ENCODE measurements at regions not wholly inside any gene's neighbourhood (a gene's known extent, or its start where the extent isn't known, plus 50 kb on each side); places are given as distances from the start of the nearest gene placed in this dataset.
"Not testable (repeated sequence)": the region's sequence is repeated elsewhere in the genome, so short reads cannot be mapped to it uniquely, and the experiment has no call there.

- DNase-seq: no peak
Observed at GRCh38 chr2:238771218-238771617, 76.7 kb upstream of the TWIST2 start.

DNA sequence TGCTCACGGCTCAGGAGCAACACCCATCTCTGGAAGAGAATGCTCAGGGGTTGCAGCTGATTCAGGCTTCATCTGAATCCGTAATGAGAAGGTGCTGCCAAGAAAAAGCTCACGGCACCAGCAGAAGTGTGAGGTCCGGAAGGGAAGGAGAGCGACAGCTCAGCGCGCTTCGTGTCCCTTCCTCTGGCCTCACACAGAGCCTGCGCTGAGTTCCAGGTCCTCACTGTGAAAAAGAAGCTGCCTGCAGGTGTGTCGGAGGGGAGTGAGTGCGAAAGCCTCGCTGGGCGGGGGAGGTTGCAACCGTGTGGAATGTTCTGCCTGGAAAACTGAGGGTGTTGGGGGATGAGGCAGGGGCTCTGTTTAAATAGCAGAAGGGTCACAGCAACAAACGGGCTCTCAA is 76.2 kb upstream of the TWIST2 start:
- DNase-seq: no peak

DNA sequence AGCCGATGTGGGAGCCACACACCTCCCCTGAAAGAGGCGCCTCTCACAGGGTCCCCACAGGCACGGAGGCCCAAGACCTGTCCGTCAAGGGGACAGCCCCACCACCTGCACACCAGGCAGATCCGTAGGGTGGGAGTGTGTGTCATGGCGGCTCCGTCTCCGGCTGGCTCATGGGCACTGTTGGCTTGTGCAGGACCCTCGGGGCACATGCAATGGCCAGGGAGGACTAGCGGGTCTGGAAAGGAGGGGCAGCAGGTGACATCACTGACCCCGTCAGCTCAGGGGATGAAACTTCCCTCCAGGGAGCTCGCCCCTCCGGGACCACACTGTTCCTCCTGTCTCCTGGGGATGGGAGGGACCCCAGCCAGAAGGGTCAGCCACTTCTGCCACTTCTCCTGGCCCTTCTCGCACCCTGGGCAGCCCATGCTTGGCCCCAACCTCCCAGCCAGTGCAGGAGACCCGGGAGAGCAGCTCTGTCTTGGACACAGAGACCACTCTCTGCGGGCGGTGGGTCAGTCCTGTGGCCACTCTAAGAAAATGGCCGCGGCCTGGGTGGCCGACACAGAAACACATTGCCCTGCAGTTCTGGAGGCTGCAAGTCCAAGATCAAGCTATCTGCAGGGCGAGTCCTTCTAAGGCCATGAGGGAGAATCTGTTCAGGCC is 75.1 kb upstream of the TWIST2 start:
- no peak for DNase-seq

- DNase-seq: no peak
Observed at GRCh38 chr2:238773472-238773871, 74.4 kb upstream of the TWIST2 start.

DNA sequence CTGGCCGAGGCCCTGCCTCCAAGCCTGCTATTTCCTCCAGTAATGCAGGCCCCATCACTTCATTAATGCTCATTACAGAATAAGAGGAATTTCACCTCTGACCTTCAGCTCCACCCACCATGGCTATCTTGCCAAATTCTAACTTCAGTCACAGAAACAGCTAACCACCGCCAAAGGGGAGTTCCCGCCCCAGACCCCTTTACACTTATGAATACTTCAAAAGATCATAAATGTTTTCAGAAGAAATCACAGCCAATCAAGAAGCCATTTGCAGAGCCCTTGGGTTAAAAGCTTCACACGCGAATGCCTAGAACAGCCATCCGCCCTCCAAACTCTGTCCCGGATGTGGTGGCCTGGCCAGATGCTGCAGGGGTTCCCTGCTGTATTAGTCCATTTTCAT is 73.8 kb upstream of the TWIST2 start:
- no peak for DNase-seq

GRCh38 chr2:238774980-238775509 is 72.8 kb upstream of the TWIST2 start:
- DNase-seq: no peak

DNA sequence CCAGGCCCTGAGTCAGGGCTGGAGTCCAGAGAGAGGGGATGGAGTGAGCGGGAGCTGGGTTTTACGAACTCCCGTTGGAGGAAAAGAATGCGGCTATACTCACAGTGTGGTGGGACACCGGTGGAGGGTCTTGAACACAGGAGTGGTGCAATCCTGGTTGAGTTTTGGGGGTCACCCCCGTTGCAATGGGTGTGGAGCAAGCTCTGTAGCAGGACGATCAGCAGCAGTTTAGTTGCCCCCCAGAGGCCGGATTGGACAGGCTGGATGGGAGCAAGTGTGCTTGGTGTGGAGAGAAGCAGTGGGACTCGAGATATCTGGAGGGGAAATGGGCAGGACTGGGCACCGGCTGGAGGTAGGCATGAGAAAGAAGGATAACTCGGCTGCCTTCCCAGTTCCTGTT is 72.3 kb upstream of the TWIST2 start:
- DNase-seq: no peak

GRCh38 chr2:238776003-238776760 is 71.7 kb upstream of the TWIST2 start:
- no peak for DNase-seq

DNA sequence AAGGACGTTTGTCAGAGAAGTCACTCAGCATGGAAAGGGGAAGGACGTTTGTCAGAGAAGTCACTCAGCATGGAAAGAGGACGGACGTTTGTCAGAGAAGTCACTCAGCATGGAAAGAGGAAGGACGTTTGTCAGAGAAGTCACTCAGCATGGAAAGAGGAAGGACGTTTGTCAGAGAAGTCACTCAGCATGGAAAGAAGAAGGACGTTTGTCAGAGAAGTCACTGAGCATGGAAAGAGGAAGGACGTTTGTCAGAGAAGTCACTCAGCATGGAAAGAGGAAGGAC is 71.2 kb upstream of the TWIST2 start:
- DNase-seq: not testable (repeated sequence)

- no peak for DNase-seq
Observed at GRCh38 chr2:238777369-238778067, 70.4 kb upstream of the TWIST2 start.

DNA sequence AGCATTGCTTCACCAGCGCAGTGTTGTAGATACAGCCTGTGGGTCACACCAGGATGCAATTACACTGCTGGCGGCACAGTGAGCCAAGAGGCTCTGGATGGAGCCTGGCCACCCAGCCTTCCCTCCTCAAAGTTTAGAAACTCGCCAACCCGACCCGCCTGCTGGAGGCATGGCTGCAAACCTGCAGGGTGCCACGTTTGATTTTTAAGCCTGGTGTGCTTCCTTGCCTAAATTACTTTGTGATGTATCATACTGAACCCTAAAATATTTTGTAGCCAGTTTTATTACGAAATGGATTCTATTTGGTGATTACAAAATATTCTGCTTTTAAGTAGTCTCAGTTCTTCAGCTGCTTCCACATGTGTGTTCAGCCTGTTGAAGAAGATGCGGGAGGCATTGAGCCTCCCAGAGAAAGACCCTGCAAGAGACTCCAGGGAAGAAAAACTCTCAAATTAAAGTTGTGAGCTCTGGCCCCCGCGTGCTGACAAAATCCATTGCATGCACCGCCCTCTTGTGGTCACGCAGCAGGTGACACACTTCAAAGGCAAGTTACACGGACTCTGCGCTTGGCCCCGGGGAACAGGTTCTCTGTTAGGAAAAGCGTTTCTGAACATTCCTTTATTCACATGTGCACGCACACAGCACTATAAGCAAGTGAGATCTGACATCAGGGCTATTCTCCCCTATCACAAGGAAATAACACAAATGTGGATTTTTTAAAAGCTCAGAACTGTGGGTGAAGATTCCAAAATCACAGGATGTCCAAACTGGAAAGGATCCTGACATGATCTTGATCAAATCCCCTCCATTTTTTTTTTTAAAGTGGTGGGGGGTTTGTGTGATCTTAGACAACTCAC is 63.0 kb upstream of the TWIST2 start:
- peak; percentile 60 for DNase-seq

GRCh38 chr2:238785528-238785860 is 62.4 kb upstream of the TWIST2 start:
- no peak for DNase-seq

DNA sequence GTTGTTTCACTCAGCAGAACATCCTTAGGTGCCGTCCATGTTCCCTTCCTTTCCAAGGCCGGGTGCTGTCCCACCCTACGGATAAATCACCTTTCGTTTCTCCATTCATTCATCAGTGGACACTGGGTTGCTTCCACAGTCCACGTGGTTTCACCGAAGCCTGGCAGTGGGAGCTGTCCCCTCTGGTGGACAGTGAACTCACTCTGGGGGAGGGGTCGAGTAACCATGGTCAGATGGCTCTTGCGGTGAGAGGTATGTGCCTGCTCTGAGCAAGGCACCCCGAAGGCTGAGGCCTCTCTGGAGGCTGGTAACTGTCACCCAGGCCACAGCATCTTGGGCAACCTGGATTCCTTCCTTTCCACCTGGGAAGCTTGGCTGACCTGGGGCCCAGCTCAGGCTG is 61.5 kb upstream of the TWIST2 start:
- no peak for DNase-seq

DNA sequence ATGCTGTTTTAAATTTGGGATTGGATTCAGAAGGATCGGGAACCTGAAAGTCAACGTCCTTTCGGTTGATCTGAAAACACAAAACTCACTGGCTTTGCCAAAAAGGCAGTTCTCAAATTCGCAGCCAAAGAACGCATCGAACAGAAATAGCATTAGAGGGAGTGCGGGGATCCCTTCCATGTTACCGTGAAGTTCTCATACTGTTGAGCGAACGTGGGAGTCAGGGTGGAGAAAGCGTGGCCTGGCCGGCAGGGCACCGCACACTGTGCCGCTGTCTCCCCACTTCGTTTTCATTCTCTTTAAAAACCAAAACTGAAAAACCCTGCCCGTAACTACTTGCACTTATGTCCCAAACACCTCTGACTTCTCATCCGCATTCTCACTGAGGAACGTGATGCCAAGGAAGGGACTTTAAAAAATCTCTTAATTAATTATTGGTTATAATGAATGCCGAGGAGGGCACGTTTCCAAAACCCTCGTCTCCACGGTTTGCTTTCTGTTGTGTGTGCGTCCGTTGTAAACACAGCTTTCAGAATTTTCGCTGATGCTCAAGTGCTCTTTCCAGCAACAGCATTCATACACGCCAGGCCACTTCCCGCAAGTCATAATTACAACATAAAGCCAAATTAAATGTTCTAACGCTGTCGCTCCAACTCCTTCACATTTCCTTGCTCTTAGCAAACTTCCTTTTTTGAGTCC is 60.9 kb upstream of the TWIST2 start:
- no peak for DNase-seq

DNA sequence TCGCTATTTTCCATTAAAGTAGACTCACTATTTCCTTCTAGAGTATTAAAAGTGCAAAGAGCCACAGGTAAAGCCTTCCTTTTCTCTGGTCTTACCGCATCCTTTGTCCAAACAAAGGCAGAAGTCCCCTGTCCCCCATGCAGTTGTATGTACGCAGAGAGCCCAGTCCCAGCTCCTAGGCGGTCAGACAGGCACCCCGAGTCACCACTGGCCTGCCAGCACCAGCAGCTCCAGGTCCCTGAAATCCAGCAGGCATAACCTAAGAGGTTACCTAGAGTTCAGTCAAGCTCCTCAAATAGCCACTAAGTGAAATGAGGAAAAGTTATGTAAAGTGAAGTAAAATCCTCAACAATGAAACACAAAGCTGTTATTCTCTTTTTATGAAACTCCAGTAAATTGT is 60.4 kb upstream of the TWIST2 start:
- DNase-seq: no peak

DNA sequence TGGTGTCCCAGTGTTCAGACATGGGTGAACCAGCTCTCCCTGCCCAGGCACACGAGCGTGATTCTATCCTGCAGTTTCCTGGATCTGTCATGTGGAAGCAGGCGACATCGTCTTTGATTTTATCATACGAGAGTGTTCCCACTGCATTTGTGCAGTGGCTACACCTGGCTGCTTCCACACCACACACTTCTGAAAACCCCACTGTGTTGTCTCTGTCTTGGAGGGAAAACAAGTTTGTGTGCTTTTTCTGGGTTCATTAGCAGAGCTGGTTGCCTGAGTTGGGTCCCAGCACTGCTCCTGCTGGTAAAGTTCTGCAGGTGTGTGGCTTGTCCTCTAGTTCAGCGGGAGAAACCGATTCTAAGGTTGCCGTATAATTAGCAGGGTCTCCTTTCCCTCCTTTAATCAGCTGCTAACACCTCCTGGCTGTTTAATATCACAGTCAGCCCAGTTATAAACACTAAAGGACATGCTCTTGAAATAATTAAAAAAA is 58.5 kb upstream of the TWIST2 start:
- no peak for DNase-seq

DNA sequence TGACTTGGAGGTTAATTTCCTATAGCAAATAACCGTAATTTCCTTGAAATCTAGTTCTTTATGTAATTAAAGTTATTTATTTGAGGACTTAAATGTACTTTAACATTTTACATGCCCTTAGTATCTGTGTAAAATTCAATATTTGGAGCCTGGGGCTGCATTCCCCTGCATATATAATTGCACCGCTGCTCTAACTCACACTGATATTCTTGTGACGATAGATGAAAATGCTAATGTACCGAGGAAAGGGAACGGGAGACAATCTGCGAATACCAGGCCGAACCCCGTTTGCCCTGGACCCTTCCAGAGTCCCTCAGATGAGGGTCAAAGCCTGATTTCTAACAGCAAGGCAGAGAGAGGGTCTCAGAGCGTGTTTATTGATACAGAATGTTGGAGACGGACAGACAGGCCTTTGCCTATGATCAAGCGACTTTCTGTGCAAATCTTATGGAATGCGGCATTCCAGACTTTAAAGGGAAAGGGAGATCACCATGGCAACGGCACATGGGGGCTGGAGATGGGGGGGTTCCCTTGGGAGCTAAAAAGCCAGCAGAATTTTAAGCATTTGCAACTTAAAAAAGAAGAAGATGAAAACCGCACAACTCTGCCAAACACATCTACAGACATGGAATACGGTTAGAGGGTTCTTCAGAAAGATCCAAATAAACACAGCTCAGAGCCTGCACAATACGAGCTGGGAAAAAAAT is 57.6 kb upstream of the TWIST2 start:
- no peak for DNase-seq

GRCh38 chr2:238790833-238791230 is 57.1 kb upstream of the TWIST2 start:
- DNase-seq: no peak

- no peak for DNase-seq
Observed at GRCh38 chr2:238791354-238791753, 56.5 kb upstream of the TWIST2 start.

- DNase-seq: no peak
Observed at GRCh38 chr2:238793306-238793705, 54.6 kb upstream of the TWIST2 start.

DNA sequence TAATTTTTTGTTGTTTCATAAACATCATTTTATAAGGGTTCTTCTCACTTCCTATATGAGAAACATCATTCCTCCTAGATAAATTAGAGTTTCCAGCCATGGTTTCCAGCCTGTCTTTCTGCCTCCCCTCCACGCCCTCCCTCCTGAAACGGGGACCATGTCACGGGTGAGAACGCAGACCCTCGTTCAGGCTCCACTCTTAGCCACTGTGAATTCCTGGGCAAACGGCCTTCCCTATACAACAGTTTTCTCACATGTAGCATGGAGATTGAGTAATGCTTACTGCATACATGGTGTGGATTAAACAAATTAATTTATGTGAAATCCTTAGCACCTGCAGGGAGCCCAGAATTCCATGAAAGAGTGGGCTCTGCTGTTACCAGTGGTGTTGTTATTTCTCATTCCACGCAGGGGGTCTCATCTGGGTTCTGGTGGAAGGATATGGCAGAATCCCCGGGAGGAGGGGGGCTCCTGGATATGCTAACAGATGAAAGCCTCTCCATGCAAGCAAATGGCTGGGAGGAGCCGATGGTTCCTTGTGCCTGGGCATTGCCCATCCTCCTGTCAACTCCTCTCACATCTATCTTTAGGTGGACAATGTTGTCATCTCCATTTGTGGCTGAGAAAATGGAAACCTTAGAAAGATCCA is 54.0 kb upstream of the TWIST2 start:
- no peak for DNase-seq
